Neural cell (in vitro differentiated cells): ENCODE measurements at regions not wholly inside any gene's neighbourhood (a gene's known extent, or its start where the extent isn't known, plus 50 kb on each side); places are given as distances from the start of the nearest gene placed in this dataset.

Experiments
- H2AFZ ChIP-seq: fragments of 200-600, 300-800 bp; sonication (generic), shearing (Covaris generic); 2 replicates; pipeline ENCODE4 v1.6.0; 2014; ENCODE audit warnings: low read depth, mild to moderate bottlenecking, antibody characterized with exemption, low read length, moderate library complexity
- H3F3A ChIP-seq: fragments of 200-600 bp; shearing (Covaris generic); 2 replicates; pipeline ENCODE4 v1.6.1; 2016; ENCODE audit warnings: mild to moderate bottlenecking, moderate library complexity, mixed read lengths, antibody characterized with exemption, low read length; ENCODE audit not compliant: insufficient read depth, poor library complexity, severe bottlenecking
- H3K27ac ChIP-seq: fragments of 200-600, 300-800 bp; sonication (generic), shearing (Covaris generic); 2 replicates; pipeline ENCODE4 v1.5.1; 2014; ENCODE audit warnings: mild to moderate bottlenecking, low read length, moderate library complexity
- H3K27me3 ChIP-seq: fragments of 300-800, 200-600 bp; sonication (generic), shearing (Covaris generic); 2 replicates; pipeline ENCODE4 v1.6.0; 2014; ENCODE audit warnings: mild to moderate bottlenecking, low read depth, low read length, moderate library complexity; ENCODE audit not compliant: insufficient read depth
- H3K36me3 ChIP-seq: fragments of 300-800, 200-600 bp; sonication (generic), shearing (Covaris generic); 2 replicates; pipeline ENCODE4 v1.5.1; 2014; ENCODE audit warnings: mild to moderate bottlenecking, antibody characterized with exemption, low read length, moderate library complexity; ENCODE audit not compliant: insufficient read depth
- H3K4me2 ChIP-seq: fragments of 300-800, 200-600 bp; sonication (generic), shearing (Covaris generic); 2 replicates; pipeline ENCODE4 v1.6.0; 2014; ENCODE audit warnings: mild to moderate bottlenecking, low read length
- H3K4me3 ChIP-seq: fragments of 300-800, 200-600 bp; sonication (generic), shearing (Covaris generic); 2 replicates; pipeline ENCODE4 v1.5.1; 2014; ENCODE audit warnings: mild to moderate bottlenecking, low read length, moderate library complexity
- H3K79me2 ChIP-seq: fragments of 200-600 bp; shearing (Covaris generic); replicated peaks from 2 replicates; pipeline ENCODE4 v1.6.0; 2014; ENCODE audit warnings: mild to moderate bottlenecking, low read length, moderate library complexity; ENCODE audit not compliant: insufficient read depth
- H3K9ac ChIP-seq: fragments of 300-800, 200-600 bp; sonication (generic), shearing (Covaris generic); 2 replicates; pipeline ENCODE4 v1.6.1; 2016; ENCODE audit warnings: mild to moderate bottlenecking, low read length, mixed read lengths
- H3K9me2 ChIP-seq: fragments of 200-600 bp; shearing (Covaris generic); 2 replicates; pipeline ENCODE4 v1.6.1; 2016; ENCODE audit warnings: mild to moderate bottlenecking, low read length, mixed read lengths; ENCODE audit not compliant: insufficient read depth
- H3K9me3 ChIP-seq: fragments of 200-600, 300-800 bp; sonication (generic), shearing (Covaris generic); 2 replicates; pipeline ENCODE4 v1.6.1; 2016; ENCODE audit warnings: mild to moderate bottlenecking, mixed run types, low read length, moderate library complexity, mixed read lengths
- H4K20me1 ChIP-seq: fragments of 200-600 bp; shearing (Covaris generic); 2 replicates; pipeline ENCODE4 v1.6.1; 2016; ENCODE audit warnings: mild to moderate bottlenecking, mixed run types; ENCODE audit not compliant: insufficient read depth
- EP300 ChIP-seq: fragments of 450-650 bp; conservative IDR thresholded peaks from 2 replicates; pipeline ENCODE4 v1.6.1; 2014; ENCODE audit warnings: antibody characterized with exemption, mild to moderate bottlenecking, moderate library complexity; ENCODE audit not compliant: poor library complexity, severe bottlenecking
- EZH2 ChIP-seq: fragments of 200-600, 300-800 bp; shearing (Covaris generic), sonication (generic); IDR thresholded peaks from 2 replicates; pipeline ENCODE4 v1.6.1; 2014; ENCODE audit warnings: antibody characterized with exemption, low read length, borderline replicate concordance, mild to moderate bottlenecking; ENCODE audit not compliant: insufficient read depth, poor library complexity, severe bottlenecking
- MXI1 ChIP-seq: fragments of 450-650 bp; conservative IDR thresholded peaks from 2 replicates; pipeline ENCODE4 v1.6.1; 2014; ENCODE audit warnings: antibody characterized with exemption, mild to moderate bottlenecking; ENCODE audit not compliant: poor library complexity, severe bottlenecking
- POLR2AphosphoS5 ChIP-seq: IDR thresholded peaks from 2 replicates; pipeline ENCODE4 v1.6.1; 2012
- RAD21 ChIP-seq: fragments of 450-650 bp; conservative IDR thresholded peaks from 2 replicates; pipeline ENCODE4 v1.6.1; 2014; ENCODE audit warnings: antibody characterized with exemption, mild to moderate bottlenecking, moderate library complexity
- REST ChIP-seq: IDR thresholded peaks from 2 replicates; pipeline ENCODE4 v1.6.1; 2012; ENCODE audit warnings: borderline replicate concordance
- SMC3 ChIP-seq: fragments of 450-650 bp; conservative IDR thresholded peaks from 2 replicates; pipeline ENCODE4 v1.6.1; 2014; ENCODE audit warnings: antibody characterized with exemption, mild to moderate bottlenecking, moderate library complexity; ENCODE audit not compliant: poor library complexity
- TAF1 ChIP-seq: IDR thresholded peaks from 2 replicates; pipeline ENCODE4 v1.6.1; 2012; ENCODE audit warnings: low read depth
- TF ChIP-seq, protein P1 (sequence below): fragments of 450-650 bp; IDR thresholded peaks from 2 replicates; pipeline ENCODE4 v1.5.1; 2014; ENCODE audit warnings: antibody characterized with exemption, mild to moderate bottlenecking, moderate library complexity; ENCODE audit not compliant: poor library complexity, severe bottlenecking

DNA sequence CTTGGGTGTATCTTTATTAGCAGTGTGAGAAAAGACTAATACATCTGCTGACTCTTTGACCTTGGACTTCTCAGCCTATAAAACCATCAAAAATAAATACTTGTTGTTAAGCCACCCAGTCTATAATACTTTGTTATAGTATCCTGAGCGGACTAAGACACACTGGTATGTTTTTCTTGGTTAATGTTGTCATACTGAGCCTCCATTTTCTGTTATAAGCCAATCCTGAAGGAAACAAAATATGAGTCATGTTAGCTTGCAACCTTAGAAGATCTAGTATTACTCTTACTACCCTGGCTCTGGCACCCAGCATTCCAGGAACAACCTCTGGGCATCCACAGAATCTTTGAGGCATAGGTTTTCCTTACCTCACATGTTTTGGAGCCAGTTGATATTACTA, 307.2 kb downstream of the FRK start:
- no peak overlapping the region for H3K4me3 ChIP-seq
- H3K4me2 ChIP-seq, result no peak overlapping the region
- H3K9me2 ChIP-seq, result no peaks in the 10 kb centered on the region
- no peaks in the 10 kb centered on the region for H3K36me3 ChIP-seq
- H3K9me3 ChIP-seq, result no peaks in the 10 kb centered on the region
- no peaks in the 10 kb centered on the region for H4K20me1 ChIP-seq
- no peaks in the 10 kb centered on the region for H3K79me2 ChIP-seq
- no peak overlapping the region for H2AFZ ChIP-seq
- H3K27ac ChIP-seq, result no peak overlapping the region
- TF ChIP-seq SMC3, result no peak
- no peak for TF ChIP-seq MXI1
- TF ChIP-seq RAD21, result no peak
- no peak for TF ChIP-seq REST
- no peak for TF ChIP-seq TAF1
- TF ChIP-seq, protein P1, sequence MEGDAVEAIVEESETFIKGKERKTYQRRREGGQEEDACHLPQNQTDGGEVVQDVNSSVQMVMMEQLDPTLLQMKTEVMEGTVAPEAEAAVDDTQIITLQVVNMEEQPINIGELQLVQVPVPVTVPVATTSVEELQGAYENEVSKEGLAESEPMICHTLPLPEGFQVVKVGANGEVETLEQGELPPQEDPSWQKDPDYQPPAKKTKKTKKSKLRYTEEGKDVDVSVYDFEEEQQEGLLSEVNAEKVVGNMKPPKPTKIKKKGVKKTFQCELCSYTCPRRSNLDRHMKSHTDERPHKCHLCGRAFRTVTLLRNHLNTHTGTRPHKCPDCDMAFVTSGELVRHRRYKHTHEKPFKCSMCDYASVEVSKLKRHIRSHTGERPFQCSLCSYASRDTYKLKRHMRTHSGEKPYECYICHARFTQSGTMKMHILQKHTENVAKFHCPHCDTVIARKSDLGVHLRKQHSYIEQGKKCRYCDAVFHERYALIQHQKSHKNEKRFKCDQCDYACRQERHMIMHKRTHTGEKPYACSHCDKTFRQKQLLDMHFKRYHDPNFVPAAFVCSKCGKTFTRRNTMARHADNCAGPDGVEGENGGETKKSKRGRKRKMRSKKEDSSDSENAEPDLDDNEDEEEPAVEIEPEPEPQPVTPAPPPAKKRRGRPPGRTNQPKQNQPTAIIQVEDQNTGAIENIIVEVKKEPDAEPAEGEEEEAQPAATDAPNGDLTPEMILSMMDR, result no peak
- TF ChIP-seq EP300, result no peak
- TF ChIP-seq POLR2AphosphoS5, result no peak
- no peak for TF ChIP-seq EZH2
- H3K27me3 ChIP-seq, result no peaks in the 10 kb centered on the region
- H3F3A ChIP-seq, result no peaks in the 10 kb centered on the region
- H3K9ac ChIP-seq, result no peak overlapping the region

- Histone ChIP-seq H4K20me1 (no peaks in the 10 kb centered on the region), H3K79me2 (no peaks in the 10 kb centered on the region), H3K9ac (no peak overlapping the region), H3K9me2 (no peaks in the 10 kb centered on the region), H3K9me3 (no peaks in the 10 kb centered on the region), H3K36me3 (no peaks in the 10 kb centered on the region), H2AFZ (no peak overlapping the region), H3K4me2 (no peak overlapping the region), H3K4me3 (no peak overlapping the region), H3K27me3 (no peaks in the 10 kb centered on the region), H3K27ac (no peak overlapping the region), H3F3A (no peaks in the 10 kb centered on the region)
- no peak for TF ChIP-seq TAF1
- TF ChIP-seq, protein P1, result no peak
- TF ChIP-seq RAD21, result no peak
- TF ChIP-seq SMC3, result no peak
- TF ChIP-seq EZH2, result no peak
- no peak for TF ChIP-seq MXI1
- TF ChIP-seq EP300, result no peak
These were observed 309.7 kb downstream of the FRK start for GRCh38 chr6:115750946-115751345.
